ENCODE measurements at regions not wholly inside any gene's neighbourhood (a gene's known extent, or its start where the extent isn't known, plus 50 kb on each side); places are given as distances from the start of the nearest gene placed in this dataset.

DNA sequence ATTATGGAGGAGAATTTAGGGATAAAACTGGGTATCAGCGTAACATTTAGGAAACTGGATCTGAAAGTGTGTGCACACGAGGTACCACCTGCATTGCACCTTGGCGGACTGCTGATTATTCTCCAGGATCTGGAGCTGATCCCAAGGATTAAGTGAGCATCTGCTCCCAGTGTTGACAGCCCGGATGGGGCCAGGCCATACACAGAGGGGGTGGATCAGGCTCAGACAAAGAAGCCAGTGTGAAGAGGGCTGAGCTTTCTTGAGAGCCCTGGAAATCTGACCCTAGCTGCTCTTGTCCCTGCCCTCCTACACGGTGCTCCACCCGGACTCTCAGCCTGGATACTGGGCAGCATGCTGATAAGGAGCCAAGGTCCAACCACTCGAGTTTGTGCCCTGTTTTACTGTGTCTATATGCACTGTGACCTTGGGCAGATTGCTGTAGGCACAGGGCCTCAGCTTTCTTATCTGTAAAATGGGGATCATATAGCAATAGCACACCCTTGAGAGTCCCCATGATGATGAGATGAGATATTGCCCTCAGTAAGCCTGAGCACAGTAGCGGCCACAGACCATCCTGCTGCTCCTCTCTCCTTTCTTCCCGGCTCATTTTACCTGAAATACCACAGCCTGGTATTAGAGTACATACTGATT lies 396.8 kb upstream of the CELF4 start:
- TF ChIP-seq CTCF (IDR thresholded peaks at IDR 0.05), result no peak
- no peak for TF ChIP-seq POLR2A (IDR thresholded peaks at IDR 0.05)
